Kidney epithelial cell (primary cell): ENCODE measurements at regions not wholly inside any gene's neighbourhood (a gene's known extent, or its start where the extent isn't known, plus 50 kb on each side); places are given as distances from the start of the nearest gene placed in this dataset.

Experiments
- DNase-seq: peaks from one replicate; pipeline ENCODE4 v3.0.0-alpha.2; 2010; ENCODE audit warnings: low read depth
- H3K27me3 ChIP-seq: 2 replicates; pipeline ENCODE4 v1.6.0; 2011; ENCODE audit warnings: low read length; ENCODE audit not compliant: control insufficient read depth, insufficient read depth
- H3K36me3 ChIP-seq: 2 replicates; pipeline ENCODE4 v1.5.1; 2011; ENCODE audit warnings: low read length; ENCODE audit not compliant: control insufficient read depth, insufficient read depth
- H3K4me3 ChIP-seq: 2 replicates; pipeline ENCODE4 v1.5.1; 2011; ENCODE audit warnings: low read depth, mild to moderate bottlenecking, control low read depth, low read length
- CTCF ChIP-seq: IDR thresholded peaks from 2 replicates; pipeline ENCODE4 v1.5.1; 2011; ENCODE audit warnings: mild to moderate bottlenecking, moderate library complexity, low read length, control low read depth, inconsistent platforms; ENCODE audit not compliant: insufficient read depth, poor library complexity, severe bottlenecking

DNA sequence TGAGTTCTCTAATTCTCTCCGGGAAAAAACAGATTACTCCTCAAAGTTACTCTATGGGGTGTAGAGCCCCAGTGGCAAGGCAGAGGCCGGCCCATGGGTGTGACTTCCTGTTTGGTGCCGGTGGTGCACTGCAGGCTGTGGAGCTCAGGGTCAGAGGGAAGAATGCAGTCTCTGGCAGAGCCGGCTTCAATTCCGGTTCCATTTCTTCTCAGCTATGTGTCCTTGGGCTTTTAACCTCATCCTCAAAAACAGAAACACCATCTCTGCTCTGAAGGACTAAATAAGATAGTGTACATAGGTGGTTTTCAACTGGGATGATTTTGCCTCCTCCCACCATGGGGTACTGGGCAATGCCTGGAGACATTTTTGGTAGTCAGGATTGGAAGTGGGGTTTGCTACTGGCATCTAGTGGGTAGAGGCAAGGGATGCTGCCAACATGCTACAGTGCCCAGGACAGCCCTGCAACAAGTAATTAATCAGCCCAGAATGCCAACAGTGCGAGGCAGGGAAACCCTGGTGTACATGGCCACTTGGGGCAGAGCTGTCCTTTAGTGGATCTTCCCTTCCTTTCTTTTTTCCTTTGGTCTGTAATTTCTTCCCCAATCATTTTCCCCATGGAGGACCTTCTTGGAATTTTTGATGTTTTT lies 81.2 kb downstream of the INSIG2 start:
- TF ChIP-seq CTCF = peak; percentile 8

DNA sequence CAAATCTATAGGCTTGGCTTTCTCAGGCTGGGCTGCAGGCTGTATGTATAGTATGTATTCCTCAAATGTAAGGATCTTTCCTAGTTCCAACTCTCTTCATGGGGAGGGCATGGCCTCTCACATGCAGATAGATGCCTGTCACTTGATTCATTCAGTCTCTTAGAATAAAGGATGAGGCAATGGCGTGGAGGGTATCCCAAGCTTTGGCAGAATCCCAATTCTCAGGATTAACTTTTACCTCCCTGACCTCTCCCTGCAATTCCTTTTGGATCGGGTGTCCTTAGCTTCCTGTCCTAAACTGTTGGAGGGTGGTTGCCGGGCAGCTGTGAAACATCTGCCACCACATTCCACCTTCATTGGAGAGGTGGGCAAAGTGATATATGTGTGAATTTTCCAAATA lies 80.3 kb downstream of the INSIG2 start:
- Histone ChIP-seq H3K36me3 (no peaks in the 10 kb centered on the region), H3K27me3 (no peaks in the 10 kb centered on the region), H3K4me3 (no peak overlapping the region)
- TF ChIP-seq CTCF = no peak
- DNase-seq = no peak

More for the DNA sequence above, 81.2 kb downstream of the INSIG2 start:
- Histone ChIP-seq H3K36me3 (no peaks in the 10 kb centered on the region), H3K27me3 (no peaks in the 10 kb centered on the region), H3K4me3 (no peak overlapping the region)
- DNase-seq = no peak

DNA sequence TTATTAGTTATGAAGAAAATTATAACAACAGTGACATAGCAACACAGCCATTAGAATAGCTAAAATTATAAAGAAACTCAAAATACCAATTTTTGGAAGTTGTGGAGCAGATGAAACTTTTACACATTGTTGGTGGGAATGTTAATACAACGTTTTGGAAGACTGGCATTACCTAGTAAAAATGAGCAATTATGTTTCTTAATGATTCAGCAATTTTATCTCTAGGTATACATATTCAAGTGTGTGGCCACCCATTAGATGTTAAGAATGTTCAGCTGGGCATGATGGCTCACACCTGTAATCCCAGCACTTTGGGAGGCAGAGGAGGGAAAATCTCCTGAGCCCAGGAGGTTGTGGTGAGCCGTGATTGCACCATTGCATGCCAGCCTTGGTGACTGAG lies 78.8 kb downstream of the INSIG2 start:
- Histone ChIP-seq H3K36me3 (no peaks in the 10 kb centered on the region), H3K4me3 (no peak overlapping the region), H3K27me3 (no peaks in the 10 kb centered on the region)
- no peak for TF ChIP-seq CTCF
- no peak for DNase-seq

GRCh38 chr2:118166242-118166641 lies 78.0 kb downstream of the INSIG2 start:
- TF ChIP-seq CTCF = no peak
- Histone ChIP-seq H3K36me3 (no peaks in the 10 kb centered on the region), H3K4me3 (no peak overlapping the region), H3K27me3 (no peaks in the 10 kb centered on the region)
- DNase-seq = no peak

GRCh38 chr2:118165595-118165994 lies 77.3 kb downstream of the INSIG2 start:
- Histone ChIP-seq H3K36me3 (no peaks in the 10 kb centered on the region), H3K27me3 (no peaks in the 10 kb centered on the region), H3K4me3 (no peak overlapping the region)
- DNase-seq = no peak
- TF ChIP-seq CTCF = no peak
